AG10803 (cell line): ENCODE measurements at regions not wholly inside any gene's neighbourhood (a gene's known extent, or its start where the extent isn't known, plus 50 kb on each side); places are given as distances from the start of the nearest gene placed in this dataset.

Experiments
- DNase-seq: peaks from one replicate; pipeline ENCODE4 v3.0.0; 2010; ENCODE audit warnings: low read depth
- H3K4me3 ChIP-seq: 2 replicates; pipeline ENCODE4 v1.5.1; 2011; ENCODE audit warnings: mild to moderate bottlenecking, low read length, control low read depth
- CTCF ChIP-seq: conservative IDR thresholded peaks from 2 replicates; pipeline ENCODE4 v1.5.1; 2011; ENCODE audit warnings: mild to moderate bottlenecking, low read length, control low read depth, inconsistent platforms

GRCh38 chr21:28156590-28156989 is 836.1 kb downstream of the LTN1 start:
- no peak overlapping the region for H3K4me3 ChIP-seq
- no peak for DNase-seq
- TF ChIP-seq CTCF, result no peak

- no peak overlapping the region for H3K4me3 ChIP-seq
- no peak for TF ChIP-seq CTCF
Observed at GRCh38 chr21:28154121-28154520, 838.6 kb downstream of the LTN1 start.

GRCh38 chr21:28152732-28153131 is 839.9 kb downstream of the LTN1 start:
- TF ChIP-seq CTCF, result no peak
- H3K4me3 ChIP-seq, result no peak overlapping the region
- no peak for DNase-seq

More at GRCh38 chr21:28154121-28154520, 838.6 kb downstream of the LTN1 start:
- DNase-seq, result no peak

GRCh38 chr21:28151758-28152157 is 840.9 kb downstream of the LTN1 start:
- TF ChIP-seq CTCF, result no peak
- no peak overlapping the region for H3K4me3 ChIP-seq
- DNase-seq, result no peak

GRCh38 chr21:28150778-28151177 is 841.9 kb downstream of the LTN1 start:
- no peak for DNase-seq
- TF ChIP-seq CTCF, result no peak
- H3K4me3 ChIP-seq, result no peak overlapping the region

GRCh38 chr21:28148400-28149064 is 844.1 kb downstream of the LTN1 start:
- no peak for TF ChIP-seq CTCF
- DNase-seq, result peak; percentile 37
- no peak overlapping the region for H3K4me3 ChIP-seq

- no peak for DNase-seq
- no peak overlapping the region for H3K4me3 ChIP-seq
- no peak for TF ChIP-seq CTCF
Observed at GRCh38 chr21:28144653-28145052, 848.0 kb downstream of the LTN1 start.
